ENCODE measurements at regions not wholly inside any gene's neighbourhood (a gene's known extent, or its start where the extent isn't known, plus 50 kb on each side); places are given as distances from the start of the nearest gene placed in this dataset.

GRCh38 chr3:70557976-70558375, 245.5 kb upstream of the MDFIC2 start:
- no peak for TF ChIP-seq POLR2A (IDR thresholded peaks at IDR 0.05)
- TF ChIP-seq, protein P1, sequence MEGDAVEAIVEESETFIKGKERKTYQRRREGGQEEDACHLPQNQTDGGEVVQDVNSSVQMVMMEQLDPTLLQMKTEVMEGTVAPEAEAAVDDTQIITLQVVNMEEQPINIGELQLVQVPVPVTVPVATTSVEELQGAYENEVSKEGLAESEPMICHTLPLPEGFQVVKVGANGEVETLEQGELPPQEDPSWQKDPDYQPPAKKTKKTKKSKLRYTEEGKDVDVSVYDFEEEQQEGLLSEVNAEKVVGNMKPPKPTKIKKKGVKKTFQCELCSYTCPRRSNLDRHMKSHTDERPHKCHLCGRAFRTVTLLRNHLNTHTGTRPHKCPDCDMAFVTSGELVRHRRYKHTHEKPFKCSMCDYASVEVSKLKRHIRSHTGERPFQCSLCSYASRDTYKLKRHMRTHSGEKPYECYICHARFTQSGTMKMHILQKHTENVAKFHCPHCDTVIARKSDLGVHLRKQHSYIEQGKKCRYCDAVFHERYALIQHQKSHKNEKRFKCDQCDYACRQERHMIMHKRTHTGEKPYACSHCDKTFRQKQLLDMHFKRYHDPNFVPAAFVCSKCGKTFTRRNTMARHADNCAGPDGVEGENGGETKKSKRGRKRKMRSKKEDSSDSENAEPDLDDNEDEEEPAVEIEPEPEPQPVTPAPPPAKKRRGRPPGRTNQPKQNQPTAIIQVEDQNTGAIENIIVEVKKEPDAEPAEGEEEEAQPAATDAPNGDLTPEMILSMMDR (IDR thresholded peaks at IDR 0.05) = no peak

Measured in uterus (tissue), 2 donors.